ENCODE measurements at regions not wholly inside any gene's neighbourhood (a gene's known extent, or its start where the extent isn't known, plus 50 kb on each side); places are given as distances from the start of the nearest gene placed in this dataset.

GRCh38 chr16:60304720-60305119, 1570.6 kb upstream of the GOT2 start:
- H4K20me1 ChIP-seq (ENCODE audit: insufficient read depth), result no peaks in the 10 kb centered on the region
- no peaks in the 10 kb centered on the region for H3F3A ChIP-seq (replicated peaks; ENCODE audit: insufficient read depth)
- no peak overlapping the region for H3K4me3 ChIP-seq (ENCODE audit: low read depth in 2 of 2, low read length in 1 of 2)
- H3K36me3 ChIP-seq (replicated peaks in 1 of 2; ENCODE audit: control insufficient read depth in 1 of 2, insufficient read depth in 2 of 2, low read length in 1 of 2), result no peaks in the 10 kb centered on the region
- H3K4me2 ChIP-seq, result no peak overlapping the region
- no peaks in the 10 kb centered on the region for H3K9me3 ChIP-seq
- TF ChIP-seq ELF1 (IDR thresholded peaks at IDR 0.05) (no peak), TAF1 (IDR thresholded peaks at IDR 0.05; ENCODE audit: borderline replicate concordance, low read depth, low read length) (no peak), RFX5 (IDR thresholded peaks at IDR 0.05; ENCODE audit: low read length) (no peak), FOXJ3 (CRISPR knock-in tag; IDR thresholded peaks at IDR 0.05) (no peak), FOSL2 (IDR thresholded peaks at IDR 0.05; ENCODE audit: borderline replicate concordance, low read depth) (no peak), PBX3 (IDR thresholded peaks at IDR 0.05) (no peak), GABPA (IDR thresholded peaks at IDR 0.05; ENCODE audit: low read depth) (no peak), EZH2phosphoT487 (IDR thresholded peaks at IDR 0.05; ENCODE audit: borderline replicate concordance, low read depth) (no peak), EP300 (IDR thresholded peaks at IDR 0.05; ENCODE audit: borderline replicate concordance in 1 of 2, low read depth in 1 of 2, low read length in 1 of 2) (no peak), MXI1 (IDR thresholded peaks at IDR 0.05; ENCODE audit: low read depth, low read length) (no peak), RAD21 (IDR thresholded peaks at IDR 0.05; ENCODE audit: low read length) (no peak), SIN3A (IDR thresholded peaks at IDR 0.05; ENCODE audit: borderline replicate concordance, low read depth, low read length) (no peak), TEAD4 (IDR thresholded peaks at IDR 0.05; ENCODE audit: borderline replicate concordance, insufficient read depth) (no peak), GATA2 (CRISPR knock-in tag; IDR thresholded peaks at IDR 0.05) (no peak), RXRA (IDR thresholded peaks at IDR 0.05; ENCODE audit: borderline replicate concordance, low read depth) (no peak)
- TF ChIP-seq, protein P1, sequence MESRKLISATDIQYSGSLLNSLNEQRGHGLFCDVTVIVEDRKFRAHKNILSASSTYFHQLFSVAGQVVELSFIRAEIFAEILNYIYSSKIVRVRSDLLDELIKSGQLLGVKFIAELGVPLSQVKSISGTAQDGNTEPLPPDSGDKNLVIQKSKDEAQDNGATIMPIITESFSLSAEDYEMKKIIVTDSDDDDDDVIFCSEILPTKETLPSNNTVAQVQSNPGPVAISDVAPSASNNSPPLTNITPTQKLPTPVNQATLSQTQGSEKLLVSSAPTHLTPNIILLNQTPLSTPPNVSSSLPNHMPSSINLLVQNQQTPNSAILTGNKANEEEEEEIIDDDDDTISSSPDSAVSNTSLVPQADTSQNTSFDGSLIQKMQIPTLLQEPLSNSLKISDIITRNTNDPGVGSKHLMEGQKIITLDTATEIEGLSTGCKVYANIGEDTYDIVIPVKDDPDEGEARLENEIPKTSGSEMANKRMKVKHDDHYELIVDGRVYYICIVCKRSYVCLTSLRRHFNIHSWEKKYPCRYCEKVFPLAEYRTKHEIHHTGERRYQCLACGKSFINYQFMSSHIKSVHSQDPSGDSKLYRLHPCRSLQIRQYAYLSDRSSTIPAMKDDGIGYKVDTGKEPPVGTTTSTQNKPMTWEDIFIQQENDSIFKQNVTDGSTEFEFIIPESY (IDR thresholded peaks at IDR 0.05; ENCODE audit: borderline replicate concordance, low read depth), result no peak
- TF ChIP-seq, protein P2, sequence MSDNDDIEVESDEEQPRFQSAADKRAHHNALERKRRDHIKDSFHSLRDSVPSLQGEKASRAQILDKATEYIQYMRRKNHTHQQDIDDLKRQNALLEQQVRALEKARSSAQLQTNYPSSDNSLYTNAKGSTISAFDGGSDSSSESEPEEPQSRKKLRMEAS (IDR thresholded peaks at IDR 0.05; ENCODE audit: low read depth), result no peak
- TF ChIP-seq, protein P3, sequence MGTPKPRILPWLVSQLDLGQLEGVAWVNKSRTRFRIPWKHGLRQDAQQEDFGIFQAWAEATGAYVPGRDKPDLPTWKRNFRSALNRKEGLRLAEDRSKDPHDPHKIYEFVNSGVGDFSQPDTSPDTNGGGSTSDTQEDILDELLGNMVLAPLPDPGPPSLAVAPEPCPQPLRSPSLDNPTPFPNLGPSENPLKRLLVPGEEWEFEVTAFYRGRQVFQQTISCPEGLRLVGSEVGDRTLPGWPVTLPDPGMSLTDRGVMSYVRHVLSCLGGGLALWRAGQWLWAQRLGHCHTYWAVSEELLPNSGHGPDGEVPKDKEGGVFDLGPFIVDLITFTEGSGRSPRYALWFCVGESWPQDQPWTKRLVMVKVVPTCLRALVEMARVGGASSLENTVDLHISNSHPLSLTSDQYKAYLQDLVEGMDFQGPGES (IDR thresholded peaks at IDR 0.05; ENCODE audit: low read depth, low read length), result no peak
- no peak for DNase-seq
- POLR2A ChIA-PET, result no interaction called here
- WGBS (ENCODE audit: low lambda C conversion rate), result 10% methylated on average over 2 of the region's 2 CpGs
- H3K79me2 ChIP-seq (ENCODE audit: insufficient read depth), result no peaks in the 10 kb centered on the region
- H3K27me3 ChIP-seq (ENCODE audit: insufficient read depth), result no peaks in the 10 kb centered on the region
- no peak overlapping the region for H3K9ac ChIP-seq
- no peak overlapping the region for H2AFZ ChIP-seq (ENCODE audit: low read depth)
- CTCF ChIA-PET, result interaction anchor here (1.0 kb wide), 1 partner anchor 19 kb away, joined by 3 read pairs; no protein-coding TSS in a partner anchor
- no peaks in the 10 kb centered on the region for H3K4me1 ChIP-seq (ENCODE audit: control insufficient read depth in 1 of 2, insufficient read depth in 2 of 2, low read depth in 1 of 2, low read length in 1 of 2)
- no peak overlapping the region for H3K27ac ChIP-seq (ENCODE audit: low read depth in 2 of 2, low read length in 1 of 2)
- H3K9me2 ChIP-seq, result no peaks in the 10 kb centered on the region

All from SK-N-SH (cell line).